ENCODE measurements at regions not wholly inside any gene's neighbourhood (a gene's known extent, or its start where the extent isn't known, plus 50 kb on each side); places are given as distances from the start of the nearest gene placed in this dataset.

- no peaks in the 10 kb centered on the region for H3K27me3 ChIP-seq (ENCODE audit: control insufficient read depth in 2 of 2, insufficient read depth in 2 of 2, low read length in 2 of 2)
- no peaks in the 10 kb centered on the region for H3K79me2 ChIP-seq (ENCODE audit: insufficient read depth, low read length)
- no peak overlapping the region for H3K4me2 ChIP-seq (replicated peaks; ENCODE audit: extremely low read depth, low read length, poor library complexity, severe bottlenecking)
- no peak overlapping the region for H3K9ac ChIP-seq (ENCODE audit: insufficient read depth, low read length, poor library complexity, severe bottlenecking)
- TF ChIP-seq CTCF (IDR thresholded peaks at IDR 0.05), result no peak
- peaks cover 18% of the 10 kb centered on the region for H3K4me1 Mint-ChIP-seq
- peaks cover 4 to 12% of the 10 kb centered on the region in 2 donors for H3K4me1 ChIP-seq (ENCODE audit: control insufficient read depth in 1 of 2, insufficient read depth in 2 of 2, low read length in 2 of 2)
- H3K9me3 Mint-ChIP-seq, result peaks cover 0 to 3% (median 0%) of the 10 kb centered on the region in 7 donors
- H3K27ac ChIP-seq (ENCODE audit: low read depth in 1 of 2, low read length in 2 of 2), result no peak overlapping the region
- no CpG with 5 or more reads among the region's 1 CpG for WGBS (ENCODE audit: insufficient coverage)
- no peak overlapping the region for H3K4me3 Mint-ChIP-seq
- H3K4me3 ChIP-seq (replicated peaks in 1 of 3; ENCODE audit: low read depth in 2 of 3, low read length in 3 of 3), result no peak overlapping the region
- no peaks in the 10 kb centered on the region for H3K27me3 Mint-ChIP-seq (ENCODE audit: low read depth in 3 of 3)
- no peaks in the 10 kb centered on the region for H4K20me1 ChIP-seq (ENCODE audit: insufficient read depth, low read length)
- DNase-seq, result peak; percentile 32 to 60 (median 55)
- no peak overlapping the region for H2AFZ ChIP-seq (ENCODE audit: insufficient read depth, low read depth, low read length, poor library complexity, severe bottlenecking)
- no peaks in the 10 kb centered on the region for H3K36me3 ChIP-seq (replicated peaks in 1 of 2; ENCODE audit: control insufficient read depth in 1 of 2, insufficient read depth in 2 of 2, low read length in 2 of 2)
- H3K36me3 Mint-ChIP-seq, result no peaks in the 10 kb centered on the region
- H3K27ac Mint-ChIP-seq, result peak overlapping the region in 1 of 7 donors; percentile 39
- H3K9me3 ChIP-seq (replicated peaks in 1 of 2; ENCODE audit: control insufficient read depth in 1 of 2, insufficient read depth in 1 of 2, low read length in 2 of 2), result no peaks in the 10 kb centered on the region
- intact Hi-C loops (cut with micrococcal nuclease), result no loop called here
Measured at GRCh38 chr1:221517961-221518360, 223.9 kb downstream of the DUSP10 start.

- Histone ChIP-seq H3K27ac (ENCODE audit: low read depth in 1 of 2, low read length in 2 of 2) (no peak overlapping the region), H3K4me2 (replicated peaks; ENCODE audit: extremely low read depth, low read length, poor library complexity, severe bottlenecking) (no peak overlapping the region), H3K4me3 (replicated peaks in 1 of 3; ENCODE audit: low read depth in 2 of 3, low read length in 3 of 3) (no peak overlapping the region), H3K79me2 (ENCODE audit: insufficient read depth, low read length) (no peaks in the 10 kb centered on the region), H3K4me1 (ENCODE audit: control insufficient read depth in 1 of 2, insufficient read depth in 2 of 2, low read length in 2 of 2) (peaks cover 4% of the 10 kb centered on the region in 2 donors), H3K9ac (ENCODE audit: insufficient read depth, low read length, poor library complexity, severe bottlenecking) (no peak overlapping the region), H2AFZ (ENCODE audit: insufficient read depth, low read depth, low read length, poor library complexity, severe bottlenecking) (no peak overlapping the region), H3K27me3 (ENCODE audit: control insufficient read depth in 2 of 2, insufficient read depth in 2 of 2, low read length in 2 of 2) (no peaks in the 10 kb centered on the region), H4K20me1 (ENCODE audit: insufficient read depth, low read length) (no peaks in the 10 kb centered on the region), H3K36me3 (replicated peaks in 1 of 2; ENCODE audit: control insufficient read depth in 1 of 2, insufficient read depth in 2 of 2, low read length in 2 of 2) (no peaks in the 10 kb centered on the region), H3K9me3 (replicated peaks in 1 of 2; ENCODE audit: control insufficient read depth in 1 of 2, insufficient read depth in 1 of 2, low read length in 2 of 2) (no peaks in the 10 kb centered on the region)
- 80% methylated on average over 1 of the region's 1 CpG for WGBS (ENCODE audit: insufficient coverage)
- no peak for DNase-seq
- intact Hi-C loops (cut with micrococcal nuclease), result no loop called here
- no peaks in the 10 kb centered on the region for H3K36me3 Mint-ChIP-seq
- TF ChIP-seq CTCF (IDR thresholded peaks at IDR 0.05), result no peak
- H3K4me1 Mint-ChIP-seq, result peaks cover 8% of the 10 kb centered on the region
- no peaks in the 10 kb centered on the region for H3K27me3 Mint-ChIP-seq (ENCODE audit: low read depth in 3 of 3)
- H3K9me3 Mint-ChIP-seq, result peaks cover 0 to 3% (median 0%) of the 10 kb centered on the region in 7 donors
- H3K4me3 Mint-ChIP-seq, result no peak overlapping the region
- no peak overlapping the region for H3K27ac Mint-ChIP-seq
Measured at GRCh38 chr1:221520250-221520649, 221.6 kb downstream of the DUSP10 start.

Measured in CD14-positive monocyte (primary cell).